ENCODE measurements at regions not wholly inside any gene's neighbourhood (a gene's known extent, or its start where the extent isn't known, plus 50 kb on each side); places are given as distances from the start of the nearest gene placed in this dataset.

- ATAC-seq, result no peak
- DNase-seq, result no peak
- intact Hi-C loops (cut with DNase I), result no loop called here
- Histone ChIP-seq H3K4me3 (no peak overlapping the region), H3K27ac (no peak overlapping the region), H3K4me1 (no peaks in the 10 kb centered on the region), H3K36me3 (no peaks in the 10 kb centered on the region), H3K9me3 (no peaks in the 10 kb centered on the region), H3K27me3 (ENCODE audit: low read depth) (no peaks in the 10 kb centered on the region)
- TF ChIP-seq CTCF (IDR thresholded peaks at IDR 0.05), result no peak
These were observed 53.6 kb upstream of the CCDC190 start for GRCh38 chr1:162914601-162915000.

- intact Hi-C loops (cut with DNase I), result no loop called here
- ATAC-seq, result no peak
- H3K4me1 ChIP-seq, result no peaks in the 10 kb centered on the region
- H3K27ac ChIP-seq, result no peak overlapping the region
- no peaks in the 10 kb centered on the region for H3K9me3 ChIP-seq
- H3K4me3 ChIP-seq, result no peak overlapping the region
- TF ChIP-seq CTCF (IDR thresholded peaks at IDR 0.05), result no peak
- no peak for DNase-seq
- no peaks in the 10 kb centered on the region for H3K36me3 ChIP-seq
- H3K27me3 ChIP-seq (ENCODE audit: low read depth), result no peaks in the 10 kb centered on the region
These were observed 52.4 kb upstream of the CCDC190 start for GRCh38 chr1:162913345-162913744.

GRCh38 chr1:162912061-162912667 lies 51.2 kb upstream of the CCDC190 start:
- Histone ChIP-seq H3K4me1 (no peaks in the 10 kb centered on the region), H3K27me3 (ENCODE audit: low read depth) (no peaks in the 10 kb centered on the region), H3K27ac (no peak overlapping the region), H3K36me3 (no peaks in the 10 kb centered on the region), H3K9me3 (no peaks in the 10 kb centered on the region), H3K4me3 (no peak overlapping the region)
- intact Hi-C loops (cut with DNase I), result no loop called here
- DNase-seq (no peak), ATAC-seq (no peak)
- TF ChIP-seq CTCF (IDR thresholded peaks at IDR 0.05), result no peak
